ENCODE measurements at regions not wholly inside any gene's neighbourhood (a gene's known extent, or its start where the extent isn't known, plus 50 kb on each side); places are given as distances from the start of the nearest gene placed in this dataset.

DNA sequence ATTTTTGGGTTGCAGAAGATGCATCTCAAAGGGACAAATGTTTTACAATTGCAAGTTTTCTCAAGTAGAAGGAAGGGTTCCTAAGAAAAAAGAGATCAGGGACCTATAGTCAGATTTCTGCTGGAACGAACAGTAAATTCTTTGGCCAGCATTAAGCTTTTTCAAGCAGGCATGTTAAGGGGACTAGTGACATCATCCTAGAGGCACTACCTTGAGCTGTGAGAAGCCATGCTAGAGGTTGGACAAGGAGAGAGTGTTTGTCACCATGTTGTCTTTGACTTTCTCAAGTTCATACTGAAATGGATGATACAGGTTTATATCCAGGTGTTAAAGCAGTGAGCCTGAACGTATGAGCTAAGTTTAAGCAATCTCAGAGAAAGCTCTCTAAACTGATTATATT, 85.2 kb upstream of the WDR72 start:
- Mint-ChIP-seq H3K4me3 (ENCODE audit: unreplicated experiment) (no peak overlapping the region), H3K27ac (ENCODE audit: unreplicated experiment) (no peak overlapping the region), H3K9me3 (ENCODE audit: unreplicated experiment) (peaks cover 4% of the 10 kb centered on the region), H3K27me3 (ENCODE audit: unreplicated experiment) (no peaks in the 10 kb centered on the region), H3K4me1 (ENCODE audit: unreplicated experiment) (no peaks in the 10 kb centered on the region), H3K36me3 (ENCODE audit: unreplicated experiment) (no peaks in the 10 kb centered on the region)
- DNase-seq (ENCODE audit: extremely low spot score, unreplicated experiment): no peak
- no peak for TF ChIP-seq CTCF (IDR thresholded peaks at IDR 0.05)

DNA sequence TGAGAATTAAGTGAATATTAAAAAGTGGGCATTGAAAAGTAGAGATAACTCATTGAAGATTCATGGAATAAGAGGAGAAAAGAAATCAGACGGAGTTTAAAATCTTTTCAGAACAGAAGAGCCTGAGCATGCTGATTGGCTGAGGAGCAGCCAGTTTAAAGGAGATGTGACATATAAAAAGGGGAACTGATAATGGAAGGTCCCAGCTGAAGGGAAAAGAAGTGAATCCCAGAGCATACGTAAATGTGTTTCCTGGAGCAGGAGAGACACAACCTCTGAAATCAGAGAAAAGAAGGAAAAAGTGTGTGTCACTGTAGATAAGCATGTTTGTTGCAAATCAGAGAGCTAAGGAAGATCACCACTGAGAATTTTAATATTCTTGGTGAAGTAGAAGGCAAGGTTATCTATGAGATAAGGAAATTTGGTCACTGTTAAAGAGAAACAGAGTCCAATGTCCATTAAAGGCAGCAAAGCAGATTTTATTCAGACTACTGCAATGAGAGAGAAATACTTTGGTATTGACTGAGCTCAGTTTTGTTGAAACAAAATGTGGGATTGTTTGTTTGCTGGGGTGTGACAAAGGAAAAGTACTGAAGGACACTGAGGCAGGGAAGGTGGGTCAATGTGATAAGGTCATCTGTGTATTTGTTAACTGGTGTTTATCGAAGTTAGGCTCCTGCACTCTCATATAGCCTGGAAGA, 84.6 kb upstream of the WDR72 start:
- H3K27ac Mint-ChIP-seq (ENCODE audit: unreplicated experiment): no peak overlapping the region

DNA sequence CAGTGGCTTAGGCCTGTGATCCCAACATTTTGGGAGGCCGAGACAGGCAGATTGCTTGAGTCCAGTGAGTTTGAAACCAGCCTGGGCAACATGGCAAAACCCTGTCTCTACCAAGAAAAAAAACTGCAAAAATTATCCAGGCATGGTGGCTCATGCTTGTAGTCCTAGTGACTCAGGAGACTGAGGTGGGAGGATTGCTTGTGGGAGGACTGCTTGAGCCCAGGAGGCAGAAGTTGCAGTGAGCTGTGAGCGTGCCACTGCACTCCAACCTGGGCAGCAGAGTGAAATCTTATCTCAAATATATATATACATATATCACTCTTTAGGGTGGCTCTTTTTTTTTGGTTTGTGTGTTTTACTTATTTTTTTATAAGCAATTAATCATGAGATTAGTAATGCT, 83.7 kb upstream of the WDR72 start:
- Mint-ChIP-seq H3K27me3 (ENCODE audit: unreplicated experiment) (no peaks in the 10 kb centered on the region), H3K9me3 (ENCODE audit: unreplicated experiment) (peaks cover 4% of the 10 kb centered on the region), H3K4me3 (ENCODE audit: unreplicated experiment) (no peak overlapping the region), H3K4me1 (ENCODE audit: unreplicated experiment) (no peaks in the 10 kb centered on the region), H3K27ac (ENCODE audit: unreplicated experiment) (no peak overlapping the region), H3K36me3 (ENCODE audit: unreplicated experiment) (no peaks in the 10 kb centered on the region)
- no peak for TF ChIP-seq CTCF (IDR thresholded peaks at IDR 0.05)
- no peak for DNase-seq (ENCODE audit: extremely low spot score, unreplicated experiment)

More for the DNA sequence above, 84.6 kb upstream of the WDR72 start:
- Mint-ChIP-seq H3K27me3 (ENCODE audit: unreplicated experiment) (no peaks in the 10 kb centered on the region), H3K36me3 (ENCODE audit: unreplicated experiment) (no peaks in the 10 kb centered on the region), H3K4me1 (ENCODE audit: unreplicated experiment) (no peaks in the 10 kb centered on the region), H3K9me3 (ENCODE audit: unreplicated experiment) (peaks cover 4% of the 10 kb centered on the region), H3K4me3 (ENCODE audit: unreplicated experiment) (no peak overlapping the region)
- no peak for TF ChIP-seq CTCF (IDR thresholded peaks at IDR 0.05)
- DNase-seq (ENCODE audit: extremely low spot score, unreplicated experiment): no peak

GRCh38 chr15:53841651-53842050, 82.2 kb upstream of the WDR72 start:
- no peaks in the 10 kb centered on the region for H3K4me1 Mint-ChIP-seq (ENCODE audit: unreplicated experiment)
- H3K4me3 Mint-ChIP-seq (ENCODE audit: unreplicated experiment): no peak overlapping the region
- no peak for TF ChIP-seq CTCF (IDR thresholded peaks at IDR 0.05)
- no peak overlapping the region for H3K27ac Mint-ChIP-seq (ENCODE audit: unreplicated experiment)
- DNase-seq (ENCODE audit: extremely low spot score, unreplicated experiment): no peak
- no peaks in the 10 kb centered on the region for H3K27me3 Mint-ChIP-seq (ENCODE audit: unreplicated experiment)
- no peaks in the 10 kb centered on the region for H3K36me3 Mint-ChIP-seq (ENCODE audit: unreplicated experiment)
- H3K9me3 Mint-ChIP-seq (ENCODE audit: unreplicated experiment): no peaks in the 10 kb centered on the region

DNA sequence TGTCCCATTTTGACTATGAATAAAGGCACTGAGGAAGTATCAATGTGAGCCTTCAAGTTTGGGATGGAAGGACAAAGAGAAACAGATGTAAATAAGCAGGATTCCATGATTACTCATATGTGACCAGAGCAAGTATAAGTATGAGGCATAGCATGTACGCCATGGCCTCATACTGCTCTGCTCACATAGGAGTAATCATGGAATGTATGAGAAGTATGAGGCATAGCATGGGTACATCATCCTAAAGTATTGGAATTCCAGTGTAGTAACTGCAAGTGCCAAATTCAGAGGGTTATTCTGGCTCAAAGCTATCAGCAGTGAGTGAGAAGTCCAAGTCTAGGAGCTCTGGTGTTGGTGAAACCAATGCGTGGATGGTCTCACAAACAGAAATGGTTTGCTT, 81.2 kb upstream of the WDR72 start:
- Mint-ChIP-seq H3K9me3 (ENCODE audit: unreplicated experiment) (no peaks in the 10 kb centered on the region), H3K4me3 (ENCODE audit: unreplicated experiment) (no peak overlapping the region), H3K27me3 (ENCODE audit: unreplicated experiment) (no peaks in the 10 kb centered on the region), H3K27ac (ENCODE audit: unreplicated experiment) (no peak overlapping the region), H3K36me3 (ENCODE audit: unreplicated experiment) (no peaks in the 10 kb centered on the region), H3K4me1 (ENCODE audit: unreplicated experiment) (no peaks in the 10 kb centered on the region)
- TF ChIP-seq CTCF (IDR thresholded peaks at IDR 0.05): no peak
- DNase-seq (ENCODE audit: extremely low spot score, unreplicated experiment): no peak

Measured in osteocyte (in vitro differentiated cells).